HG03066 (cell line): ENCODE measurements at regions not wholly inside any gene's neighbourhood (a gene's known extent, or its start where the extent isn't known, plus 50 kb on each side); places are given as distances from the start of the nearest gene placed in this dataset.
"Not testable (repeated sequence)": the region's sequence is repeated elsewhere in the genome, so short reads cannot be mapped to it uniquely, and the experiment has no call there.

Source experiments
- ATAC-seq: cut with Tn5 transposase; IDR thresholded peaks from one replicate; pipeline ENCODE4 v1.9.1; 2021; ENCODE audit warnings: low read depth; ENCODE audit not compliant: unreplicated experiment

DNA sequence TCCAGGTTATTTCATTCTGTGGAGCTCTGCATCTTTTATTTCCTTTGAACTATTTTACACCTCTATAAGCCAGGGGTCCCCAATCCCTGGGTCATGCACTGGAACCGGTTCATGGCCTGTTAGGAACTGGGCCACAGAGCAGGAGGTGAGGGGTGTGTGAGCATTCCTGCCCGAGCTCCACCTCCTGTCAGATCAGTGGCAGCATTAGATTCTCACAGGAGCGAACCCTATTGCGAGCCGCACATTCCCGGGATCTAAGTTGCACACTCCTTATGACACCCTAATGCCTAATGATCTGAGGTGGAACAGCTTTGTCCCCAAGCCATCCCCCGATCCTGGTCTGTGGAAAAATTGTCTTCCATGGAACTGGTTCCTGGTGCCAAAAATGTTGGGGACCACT is 107.2 kb downstream of the TMEM121 start:
- not testable (repeated sequence) for ATAC-seq

DNA sequence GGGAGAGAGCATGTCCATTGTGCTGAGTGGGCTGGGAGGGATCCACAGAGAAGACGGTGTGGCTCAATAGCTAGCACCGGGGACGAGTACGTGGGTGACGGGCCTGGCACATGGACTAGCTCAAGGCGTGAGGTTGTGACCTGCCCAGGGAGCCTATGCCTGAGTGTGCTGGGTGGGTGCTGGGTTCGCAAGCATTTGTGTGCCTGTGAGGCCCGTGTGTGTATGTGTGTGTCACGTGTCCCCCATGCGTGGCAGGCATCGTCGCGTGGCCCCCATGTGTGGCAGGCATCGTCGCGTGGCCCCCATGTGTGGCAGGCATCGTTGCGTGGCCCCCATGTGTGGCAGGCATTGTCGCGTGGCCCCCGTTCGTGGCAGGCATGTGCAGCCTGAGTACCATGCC is 109.2 kb downstream of the TMEM121 start:
- no peak for ATAC-seq

DNA sequence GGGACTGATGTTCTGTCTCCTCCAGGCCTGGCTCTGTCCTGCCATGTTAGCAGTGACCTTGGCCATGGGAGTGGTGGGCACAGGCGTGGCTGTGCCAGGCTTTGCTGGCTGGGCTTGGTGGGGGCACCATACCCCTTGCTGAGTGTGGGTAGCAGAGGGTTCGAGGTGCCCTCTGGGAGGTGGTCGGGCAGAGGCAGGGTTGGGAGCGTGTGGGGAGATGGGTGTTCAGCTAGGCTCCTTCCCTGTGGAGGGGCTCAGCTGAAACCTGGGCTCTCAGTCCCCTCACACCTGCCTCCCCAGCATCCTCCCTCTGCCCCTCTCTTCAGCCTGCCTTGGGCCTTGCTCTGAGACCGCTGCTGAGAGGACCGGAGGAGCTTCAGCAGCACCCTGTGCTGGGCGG is 109.6 kb downstream of the TMEM121 start:
- not testable (repeated sequence) for ATAC-seq

- ATAC-seq, result no peak
Observed at GRCh38 chr14:105636935-105637334, 110.6 kb downstream of the TMEM121 start.

DNA sequence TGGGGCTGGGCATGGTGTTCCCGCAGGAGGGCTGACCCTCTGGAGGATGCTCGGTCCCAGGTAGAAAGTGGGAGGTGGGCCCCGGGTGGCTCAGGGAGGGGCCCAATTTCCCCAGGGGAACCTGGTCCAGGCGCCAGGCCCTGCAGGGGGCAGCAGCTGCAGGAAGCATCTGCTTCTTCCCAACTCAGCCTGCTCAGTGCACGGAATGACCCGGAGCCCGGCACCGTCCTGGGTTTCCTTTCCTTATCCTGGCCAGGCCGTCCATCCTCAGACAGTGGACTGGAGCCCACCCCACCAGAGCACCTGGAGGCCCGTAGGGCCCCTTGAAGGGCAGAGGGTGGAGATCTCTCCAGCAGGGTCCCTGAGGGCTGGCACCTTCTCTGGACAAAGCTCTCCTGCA is 111.0 kb downstream of the TMEM121 start:
- not testable (repeated sequence) for ATAC-seq

DNA sequence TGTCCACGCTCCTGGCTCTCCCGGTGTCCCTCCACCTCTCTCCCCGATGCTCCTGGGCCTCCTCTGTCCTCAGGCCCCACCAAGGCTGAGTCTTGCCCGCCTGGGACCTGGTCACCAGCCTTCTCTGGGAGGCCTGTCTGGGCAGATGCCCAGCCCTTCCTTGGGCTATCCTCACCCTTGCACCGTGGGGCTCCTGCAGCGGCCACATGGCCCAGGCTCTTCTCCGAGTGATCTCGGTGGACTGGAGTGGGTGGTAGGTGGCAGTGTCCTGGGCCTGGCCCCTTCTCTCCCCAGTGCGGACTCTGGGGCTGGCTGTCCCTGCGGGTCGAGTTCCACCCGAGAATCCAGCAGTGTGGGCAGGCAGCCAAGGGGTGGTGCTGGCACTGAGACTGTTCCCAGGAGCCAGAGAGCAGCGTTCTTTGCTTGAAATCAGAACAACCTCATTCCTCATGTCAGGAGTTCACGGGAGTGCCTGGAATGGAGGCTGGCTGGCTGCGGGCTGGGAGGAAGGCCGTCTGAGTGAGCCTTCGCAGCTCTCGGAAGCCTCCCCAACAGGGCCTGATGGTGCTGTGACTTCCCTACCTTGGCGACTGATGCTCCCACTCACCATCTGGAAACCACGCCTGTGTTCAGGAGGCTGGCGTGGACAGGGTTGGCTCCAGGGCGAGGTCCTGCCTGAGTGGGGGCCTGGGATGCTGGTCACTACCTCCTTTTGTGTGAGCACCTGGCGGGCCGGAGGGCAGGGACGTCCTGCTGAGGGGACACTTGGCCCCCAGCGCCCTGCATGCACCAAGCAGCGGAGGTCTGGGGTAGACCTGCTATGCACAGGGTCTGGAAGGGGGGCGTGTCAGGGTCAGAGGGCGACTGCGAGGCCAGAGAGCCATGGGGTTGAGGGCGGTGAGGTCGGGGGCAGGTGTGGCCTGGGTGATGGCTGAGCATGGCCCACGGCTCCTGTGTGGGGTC is 113.9 kb downstream of the TMEM121 start:
- ATAC-seq, result not testable (repeated sequence)

DNA sequence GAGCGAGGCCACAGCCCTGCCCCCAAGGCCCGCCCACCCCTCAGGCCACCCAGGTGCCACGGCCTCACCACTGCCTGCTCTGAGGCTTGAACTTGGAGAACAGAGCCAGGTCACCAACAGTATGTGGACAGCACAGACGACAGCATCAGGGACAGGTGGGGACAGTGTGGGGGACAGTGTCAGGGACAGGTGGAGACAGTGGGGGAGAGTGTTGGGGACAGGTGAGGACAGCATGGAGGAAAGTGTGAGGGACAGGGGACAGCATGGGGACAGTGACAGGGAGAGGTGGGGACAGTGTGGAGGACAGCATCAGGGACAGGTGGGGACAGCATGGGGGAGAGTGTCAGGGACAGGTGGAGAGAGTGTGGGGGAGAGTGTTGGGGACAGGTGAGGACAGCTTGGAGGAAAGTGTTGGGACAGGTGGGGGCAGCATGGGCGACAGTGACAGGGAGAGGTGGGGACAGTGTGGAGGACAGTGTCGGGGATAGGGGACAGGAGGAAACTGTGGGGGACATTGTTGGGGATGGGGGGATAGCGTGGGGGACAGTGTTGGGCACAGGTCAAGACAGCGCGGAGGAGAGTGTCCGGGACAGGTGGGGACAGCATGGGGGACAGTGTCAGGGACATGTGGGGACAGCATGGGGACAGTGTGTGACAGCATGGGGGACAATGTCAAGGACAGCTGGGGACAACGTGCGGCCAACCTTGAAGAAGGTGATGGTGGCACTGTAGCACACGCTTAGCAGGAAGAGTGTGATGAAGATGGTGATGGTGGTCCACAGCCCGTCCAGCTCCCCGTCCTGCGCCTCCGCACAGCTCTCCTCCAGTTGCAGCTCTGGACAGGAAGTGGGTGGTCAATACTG is 114.9 kb downstream of the TMEM121 start:
- ATAC-seq, result no peak

DNA sequence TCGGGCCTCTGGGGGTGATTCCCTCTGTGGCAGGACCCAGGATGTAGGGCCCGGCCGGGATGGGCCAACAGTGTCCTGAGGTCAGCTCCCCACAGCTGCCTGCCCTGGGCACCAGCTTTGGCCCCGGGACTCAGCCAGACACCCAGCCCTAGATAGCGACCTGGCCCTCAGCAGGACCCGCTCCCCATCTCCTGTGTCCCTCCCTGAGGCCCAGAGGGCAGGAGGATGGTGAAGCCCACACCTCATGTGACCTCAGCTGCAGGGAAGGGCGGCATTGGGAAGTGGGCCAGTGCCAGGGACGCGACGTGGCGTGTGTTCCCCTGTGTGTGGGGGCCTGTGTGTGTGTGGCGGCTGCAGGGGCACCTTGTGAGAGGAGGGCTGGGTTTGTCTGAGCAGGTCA is 115.6 kb downstream of the TMEM121 start:
- not testable (repeated sequence) for ATAC-seq

DNA sequence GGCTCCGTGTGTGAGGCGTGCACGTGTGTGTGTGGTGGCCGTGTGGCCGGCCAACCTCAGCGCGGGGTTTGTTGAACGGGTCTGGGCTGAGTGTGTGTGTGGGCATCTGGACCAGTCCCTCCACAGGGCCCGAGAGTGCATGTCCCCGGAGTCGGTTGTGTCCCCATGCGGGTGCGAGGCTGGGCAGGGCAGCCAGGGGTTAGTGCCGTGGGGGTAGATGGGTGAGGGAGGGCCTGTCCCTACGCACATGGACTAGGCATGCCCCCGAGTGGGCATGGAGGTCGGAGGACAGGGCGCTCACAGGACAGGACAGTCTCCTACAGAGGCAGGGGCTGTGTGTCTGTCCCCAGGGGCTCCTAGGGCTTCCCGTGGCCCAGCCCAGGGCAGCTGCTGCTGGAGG is 116.1 kb downstream of the TMEM121 start:
- ATAC-seq, result not testable (repeated sequence)

- ATAC-seq, result not testable (repeated sequence)
Observed at GRCh38 chr14:105643406-105644052, 117.1 kb downstream of the TMEM121 start.

GRCh38 chr14:105644053-105644435 is 117.7 kb downstream of the TMEM121 start:
- not testable (repeated sequence) for ATAC-seq

- not testable (repeated sequence) for ATAC-seq
Observed at GRCh38 chr14:105644457-105644856, 118.1 kb downstream of the TMEM121 start.

DNA sequence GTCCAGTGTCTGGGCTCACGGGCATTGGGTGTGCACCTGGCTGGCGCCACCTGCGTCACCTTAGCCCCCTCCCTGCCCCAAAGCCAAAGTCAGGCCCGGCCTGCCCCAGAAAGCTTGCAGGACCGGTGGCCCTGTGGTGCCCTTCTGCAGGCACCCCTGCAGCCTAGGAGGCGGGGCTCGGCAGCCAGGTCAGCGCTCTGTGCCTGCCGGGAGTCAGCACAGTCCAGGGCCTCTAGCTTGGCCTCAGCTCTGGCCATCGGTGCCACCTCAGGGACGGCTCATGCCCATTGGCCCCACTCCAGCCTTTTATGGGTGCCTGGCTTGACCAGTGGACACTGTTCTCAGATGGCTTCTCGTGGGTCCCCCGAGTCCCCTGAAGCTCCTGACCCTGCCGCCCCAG is 118.5 kb downstream of the TMEM121 start:
- not testable (repeated sequence) for ATAC-seq

GRCh38 chr14:105645389-105645788 is 119.0 kb downstream of the TMEM121 start:
- not testable (repeated sequence) for ATAC-seq

- ATAC-seq, result no peak
Observed at GRCh38 chr14:105646175-105646574, 119.8 kb downstream of the TMEM121 start.

DNA sequence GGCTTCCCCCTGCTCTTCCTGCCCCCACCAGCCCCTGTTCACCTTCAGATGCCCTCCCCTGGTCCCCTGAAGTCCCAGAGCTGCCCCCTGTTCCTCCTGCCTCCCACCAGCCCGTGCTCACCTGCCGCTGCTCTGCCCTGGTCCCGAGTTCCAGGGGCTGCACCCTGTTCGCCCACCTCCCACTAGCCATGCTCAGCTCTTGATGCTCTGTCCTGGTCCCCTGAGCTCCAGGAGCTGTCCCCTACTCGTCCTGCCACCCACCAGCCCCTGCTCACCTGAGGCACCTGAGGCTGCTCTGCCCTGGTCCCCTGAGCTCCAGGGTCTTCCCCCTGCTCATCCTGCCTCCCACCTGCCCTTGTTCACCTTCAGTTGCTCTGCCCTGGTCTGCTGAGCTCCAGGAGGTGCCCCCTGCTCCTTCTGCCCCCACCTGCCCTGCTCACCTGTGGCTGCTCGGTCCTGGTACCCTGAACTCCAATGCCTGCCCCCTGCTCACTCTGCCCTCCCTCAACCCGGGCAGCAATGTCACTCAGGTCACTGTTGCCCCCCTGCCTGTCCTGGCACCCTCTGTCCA is 120.4 kb downstream of the TMEM121 start:
- ATAC-seq, result not testable (repeated sequence)

DNA sequence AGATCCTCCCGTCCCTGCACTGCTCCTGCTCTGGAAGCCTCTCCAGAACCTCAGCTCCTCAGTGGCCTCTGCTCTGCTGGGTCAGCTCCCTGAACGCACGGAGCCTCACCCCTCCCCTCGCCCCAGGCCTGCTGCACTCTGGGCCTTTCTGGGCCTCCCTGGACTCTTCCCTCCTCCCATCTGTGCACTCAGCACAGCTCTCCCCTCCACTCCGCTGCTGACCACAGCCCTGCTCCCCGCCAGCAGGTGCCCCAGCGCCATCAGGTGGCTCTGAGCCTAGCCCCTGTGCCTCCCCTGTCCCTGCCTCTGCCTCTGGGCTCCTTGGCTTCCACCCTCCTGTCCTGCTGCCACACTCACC is 121.0 kb downstream of the TMEM121 start:
- ATAC-seq, result not testable (repeated sequence)

DNA sequence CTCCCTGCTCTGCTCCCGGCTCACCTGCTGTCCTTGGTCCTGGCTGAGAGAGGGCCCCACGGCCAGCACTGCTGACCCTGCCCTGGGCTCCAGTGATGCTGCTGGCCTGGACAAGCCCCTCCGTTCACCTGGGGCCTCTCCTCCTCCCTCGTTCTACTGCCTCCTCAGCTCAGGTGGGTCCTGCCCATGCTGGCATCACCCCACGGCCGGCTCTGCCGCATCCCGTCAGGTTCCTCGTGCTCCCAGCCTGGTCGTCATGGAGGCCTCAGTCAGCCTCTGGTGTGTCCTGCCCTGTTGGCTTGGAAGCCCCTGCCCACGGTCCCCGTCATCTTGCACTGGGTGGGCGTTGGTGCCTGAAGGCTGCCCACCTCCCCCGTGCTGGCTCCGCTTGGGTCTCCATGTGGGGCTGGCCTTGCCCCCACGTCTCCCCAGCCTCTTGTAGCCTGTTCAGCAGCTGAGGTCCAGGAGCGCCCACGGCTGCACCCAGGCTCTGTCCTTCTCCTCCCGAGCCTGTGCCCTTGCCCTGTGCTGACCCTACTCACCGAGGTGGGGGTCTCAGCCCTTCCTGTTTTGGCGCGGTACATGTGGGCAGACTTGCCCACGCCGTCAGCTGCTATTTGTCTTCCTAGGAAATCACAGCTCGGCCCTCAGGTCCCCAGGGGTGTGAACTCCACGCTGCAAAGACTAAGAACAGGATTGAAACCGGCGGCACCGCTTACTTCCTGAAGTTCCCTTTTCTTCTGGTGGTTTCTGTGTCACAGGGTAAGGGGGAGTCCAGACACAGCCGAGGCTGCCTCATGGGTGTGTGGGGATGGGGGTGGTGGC is 121.6 kb downstream of the TMEM121 start:
- no peak for ATAC-seq
